ENCODE measurements at regions not wholly inside any gene's neighbourhood (a gene's known extent, or its start where the extent isn't known, plus 50 kb on each side); places are given as distances from the start of the nearest gene placed in this dataset.

GRCh38 chr9:108062680-108063079, 573.1 kb upstream of the KLF4 start:
- Histone ChIP-seq H3K9me3 (no peaks in the 10 kb centered on the region), H3K36me3 (no peaks in the 10 kb centered on the region), H3K27ac (no peak overlapping the region), H3K4me3 (no peak overlapping the region), H3K27me3 (no peaks in the 10 kb centered on the region), H3K4me1 (peaks cover 0 to 11% (median 8%) of the 10 kb centered on the region in 4 donors)
- TF ChIP-seq POLR2AphosphoS5 (IDR thresholded peaks at IDR 0.05): no peak
- TF ChIP-seq EP300 (IDR thresholded peaks at IDR 0.05): no peak
- TF ChIP-seq, protein P1, sequence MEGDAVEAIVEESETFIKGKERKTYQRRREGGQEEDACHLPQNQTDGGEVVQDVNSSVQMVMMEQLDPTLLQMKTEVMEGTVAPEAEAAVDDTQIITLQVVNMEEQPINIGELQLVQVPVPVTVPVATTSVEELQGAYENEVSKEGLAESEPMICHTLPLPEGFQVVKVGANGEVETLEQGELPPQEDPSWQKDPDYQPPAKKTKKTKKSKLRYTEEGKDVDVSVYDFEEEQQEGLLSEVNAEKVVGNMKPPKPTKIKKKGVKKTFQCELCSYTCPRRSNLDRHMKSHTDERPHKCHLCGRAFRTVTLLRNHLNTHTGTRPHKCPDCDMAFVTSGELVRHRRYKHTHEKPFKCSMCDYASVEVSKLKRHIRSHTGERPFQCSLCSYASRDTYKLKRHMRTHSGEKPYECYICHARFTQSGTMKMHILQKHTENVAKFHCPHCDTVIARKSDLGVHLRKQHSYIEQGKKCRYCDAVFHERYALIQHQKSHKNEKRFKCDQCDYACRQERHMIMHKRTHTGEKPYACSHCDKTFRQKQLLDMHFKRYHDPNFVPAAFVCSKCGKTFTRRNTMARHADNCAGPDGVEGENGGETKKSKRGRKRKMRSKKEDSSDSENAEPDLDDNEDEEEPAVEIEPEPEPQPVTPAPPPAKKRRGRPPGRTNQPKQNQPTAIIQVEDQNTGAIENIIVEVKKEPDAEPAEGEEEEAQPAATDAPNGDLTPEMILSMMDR (IDR thresholded peaks at IDR 0.05): no peak
- no peak for TF ChIP-seq POLR2A (IDR thresholded peaks at IDR 0.05)
- intact Hi-C loops (cut with DNase I; ENCODE audit: low total_unique reads): no loop called here
- no peak for DNase-seq
- 86 to 95% (median 94%) methylated on average over 8 of the region's 8 CpGs for WGBS, 5 donors

GRCh38 chr9:108060175-108060574, 570.6 kb upstream of the KLF4 start:
- H3K36me3 ChIP-seq: no peaks in the 10 kb centered on the region
- H3K27ac ChIP-seq: no peak overlapping the region
- no peaks in the 10 kb centered on the region for H3K9me3 ChIP-seq
- TF ChIP-seq, protein P1 (IDR thresholded peaks at IDR 0.05): no peak
- TF ChIP-seq POLR2AphosphoS5 (IDR thresholded peaks at IDR 0.05) (no peak), EP300 (IDR thresholded peaks at IDR 0.05) (no peak), POLR2A (IDR thresholded peaks at IDR 0.05) (no peak)
- intact Hi-C loops (cut with DNase I; ENCODE audit: low total_unique reads): no loop called here
- no peak for DNase-seq
- H3K27me3 ChIP-seq: no peaks in the 10 kb centered on the region
- H3K4me1 ChIP-seq: peaks cover 5 to 34% (median 18%) of the 10 kb centered on the region in 4 donors
- WGBS, 5 donors: 69 to 80% (median 74%) methylated on average over 5 of the region's 5 CpGs
- H3K4me3 ChIP-seq: no peak overlapping the region

DNA sequence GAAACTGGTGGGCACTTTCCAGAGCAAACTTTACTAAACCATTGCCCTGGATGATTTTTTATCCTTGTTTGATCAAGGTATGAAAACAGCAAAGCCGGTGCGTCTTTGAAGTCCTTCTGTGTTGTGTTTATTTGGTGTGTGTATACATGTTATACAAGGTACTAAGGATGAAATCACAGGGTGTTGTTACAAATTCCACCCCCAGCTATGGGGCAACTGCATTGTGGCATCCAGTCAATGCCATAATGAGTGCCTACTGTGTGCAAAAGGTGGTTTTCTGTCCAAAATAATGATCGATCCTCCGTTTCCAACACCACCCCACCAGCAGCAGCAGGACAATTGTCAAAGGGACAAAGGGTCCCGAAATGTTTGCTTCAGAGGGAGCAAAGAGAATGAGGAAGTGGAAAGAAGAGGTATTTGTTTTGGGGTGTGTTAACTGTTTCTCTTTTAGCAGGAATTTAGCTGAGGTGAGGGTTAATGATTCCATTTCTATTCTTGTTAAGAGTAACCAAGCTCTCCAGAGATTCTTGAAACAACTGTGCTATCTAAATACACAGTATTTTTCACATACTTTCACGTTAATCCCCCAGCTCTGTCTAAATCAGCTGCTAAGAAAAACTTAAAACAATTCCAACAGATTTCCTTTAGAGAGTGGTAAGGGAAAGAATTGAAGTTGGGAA, 568.7 kb upstream of the KLF4 start:
- H3K27me3 ChIP-seq: no peaks in the 10 kb centered on the region
- H3K4me3 ChIP-seq: no peak overlapping the region
- peaks cover 16 to 49% (median 28%) of the 10 kb centered on the region in 4 donors for H3K4me1 ChIP-seq
- intact Hi-C loops (cut with DNase I; ENCODE audit: low total_unique reads): no loop called here
- peak in 1 of 2 donors; percentile 27 for DNase-seq
- H3K9me3 ChIP-seq: no peaks in the 10 kb centered on the region
- H3K27ac ChIP-seq: peak overlapping the region in 3 of 5 donors; percentile 40 to 64 (median 63)
- no peaks in the 10 kb centered on the region for H3K36me3 ChIP-seq
- WGBS, 5 donors: 43 to 66% (median 50%) methylated on average over 6 of the region's 6 CpGs
- TF ChIP-seq, protein P1 (IDR thresholded peaks at IDR 0.05): no peak
- TF ChIP-seq EP300 (IDR thresholded peaks at IDR 0.05) (no peak), POLR2AphosphoS5 (IDR thresholded peaks at IDR 0.05) (no peak), POLR2A (IDR thresholded peaks at IDR 0.05) (no peak)

- no peak for TF ChIP-seq POLR2A (IDR thresholded peaks at IDR 0.05)
- peak; percentile 31 to 75 (median 38) for TF ChIP-seq POLR2AphosphoS5 (IDR thresholded peaks at IDR 0.05)
- no peak for TF ChIP-seq EP300 (IDR thresholded peaks at IDR 0.05)
- TF ChIP-seq, protein P1 (IDR thresholded peaks at IDR 0.05): no peak
- Histone ChIP-seq H3K4me1 (peaks cover 22 to 56% (median 35%) of the 10 kb centered on the region in 4 donors), H3K4me3 (no peak overlapping the region), H3K27me3 (no peaks in the 10 kb centered on the region), H3K27ac (peak overlapping the region in 3 of 5 donors; percentile 40 to 64 (median 63)), H3K36me3 (no peaks in the 10 kb centered on the region), H3K9me3 (no peaks in the 10 kb centered on the region)
- peak in 1 of 2 donors; percentile 66 for DNase-seq
- intact Hi-C loops (cut with DNase I; ENCODE audit: low total_unique reads): no loop called here
- 57 to 70% (median 64%) methylated on average over 7 of the region's 7 CpGs for WGBS, 5 donors
Observed at GRCh38 chr9:108057421-108058134, 568.0 kb upstream of the KLF4 start.
